ENCODE measurements at regions not wholly inside any gene's neighbourhood (a gene's known extent, or its start where the extent isn't known, plus 50 kb on each side); places are given as distances from the start of the nearest gene placed in this dataset.

- Mint-ChIP-seq H3K9me3 (ENCODE audit: unreplicated experiment) (no peaks in the 10 kb centered on the region), H3K36me3 (ENCODE audit: unreplicated experiment) (no peaks in the 10 kb centered on the region), H3K4me3 (ENCODE audit: unreplicated experiment) (no peak overlapping the region), H3K27me3 (ENCODE audit: unreplicated experiment) (peaks cover 2% of the 10 kb centered on the region), H3K4me1 (ENCODE audit: low read depth, unreplicated experiment) (no peaks in the 10 kb centered on the region), H3K27ac (ENCODE audit: unreplicated experiment) (no peak overlapping the region)
- DNase-seq: no peak
- TF ChIP-seq, protein P1, sequence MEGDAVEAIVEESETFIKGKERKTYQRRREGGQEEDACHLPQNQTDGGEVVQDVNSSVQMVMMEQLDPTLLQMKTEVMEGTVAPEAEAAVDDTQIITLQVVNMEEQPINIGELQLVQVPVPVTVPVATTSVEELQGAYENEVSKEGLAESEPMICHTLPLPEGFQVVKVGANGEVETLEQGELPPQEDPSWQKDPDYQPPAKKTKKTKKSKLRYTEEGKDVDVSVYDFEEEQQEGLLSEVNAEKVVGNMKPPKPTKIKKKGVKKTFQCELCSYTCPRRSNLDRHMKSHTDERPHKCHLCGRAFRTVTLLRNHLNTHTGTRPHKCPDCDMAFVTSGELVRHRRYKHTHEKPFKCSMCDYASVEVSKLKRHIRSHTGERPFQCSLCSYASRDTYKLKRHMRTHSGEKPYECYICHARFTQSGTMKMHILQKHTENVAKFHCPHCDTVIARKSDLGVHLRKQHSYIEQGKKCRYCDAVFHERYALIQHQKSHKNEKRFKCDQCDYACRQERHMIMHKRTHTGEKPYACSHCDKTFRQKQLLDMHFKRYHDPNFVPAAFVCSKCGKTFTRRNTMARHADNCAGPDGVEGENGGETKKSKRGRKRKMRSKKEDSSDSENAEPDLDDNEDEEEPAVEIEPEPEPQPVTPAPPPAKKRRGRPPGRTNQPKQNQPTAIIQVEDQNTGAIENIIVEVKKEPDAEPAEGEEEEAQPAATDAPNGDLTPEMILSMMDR (IDR thresholded peaks at IDR 0.05; ENCODE audit: partially characterized antibody, unreplicated experiment): no peak
Observed at GRCh38 chr10:8242295-8242872, 187.9 kb downstream of the GATA3 start.

- TF ChIP-seq, protein P1 (IDR thresholded peaks at IDR 0.05; ENCODE audit: partially characterized antibody, unreplicated experiment): no peak
- H3K4me1 Mint-ChIP-seq (ENCODE audit: low read depth, unreplicated experiment): no peaks in the 10 kb centered on the region
- H3K4me3 Mint-ChIP-seq (ENCODE audit: unreplicated experiment): no peak overlapping the region
- H3K9me3 Mint-ChIP-seq (ENCODE audit: unreplicated experiment): no peaks in the 10 kb centered on the region
- no peak for DNase-seq
- H3K27ac Mint-ChIP-seq (ENCODE audit: unreplicated experiment): no peak overlapping the region
- H3K27me3 Mint-ChIP-seq (ENCODE audit: unreplicated experiment): peaks cover 2% of the 10 kb centered on the region
- no peaks in the 10 kb centered on the region for H3K36me3 Mint-ChIP-seq (ENCODE audit: unreplicated experiment)
Observed at GRCh38 chr10:8245131-8245813, 190.8 kb downstream of the GATA3 start.

- Mint-ChIP-seq H3K27ac (ENCODE audit: unreplicated experiment) (no peak overlapping the region), H3K27me3 (ENCODE audit: unreplicated experiment) (peaks cover 2% of the 10 kb centered on the region), H3K36me3 (ENCODE audit: unreplicated experiment) (no peaks in the 10 kb centered on the region), H3K4me1 (ENCODE audit: low read depth, unreplicated experiment) (no peaks in the 10 kb centered on the region), H3K9me3 (ENCODE audit: unreplicated experiment) (no peaks in the 10 kb centered on the region), H3K4me3 (ENCODE audit: unreplicated experiment) (no peak overlapping the region)
- no peak for DNase-seq
- TF ChIP-seq, protein P1 (IDR thresholded peaks at IDR 0.05; ENCODE audit: partially characterized antibody, unreplicated experiment): no peak
Observed at GRCh38 chr10:8245814-8246142, 191.3 kb downstream of the GATA3 start.

GRCh38 chr10:8246548-8246947, 192.1 kb downstream of the GATA3 start:
- no peak for DNase-seq
- Mint-ChIP-seq H3K36me3 (ENCODE audit: unreplicated experiment) (no peaks in the 10 kb centered on the region), H3K27me3 (ENCODE audit: unreplicated experiment) (no peaks in the 10 kb centered on the region), H3K27ac (ENCODE audit: unreplicated experiment) (no peak overlapping the region), H3K4me1 (ENCODE audit: low read depth, unreplicated experiment) (no peaks in the 10 kb centered on the region), H3K9me3 (ENCODE audit: unreplicated experiment) (no peaks in the 10 kb centered on the region), H3K4me3 (ENCODE audit: unreplicated experiment) (no peak overlapping the region)
- TF ChIP-seq, protein P1 (IDR thresholded peaks at IDR 0.05; ENCODE audit: partially characterized antibody, unreplicated experiment): no peak

DNA sequence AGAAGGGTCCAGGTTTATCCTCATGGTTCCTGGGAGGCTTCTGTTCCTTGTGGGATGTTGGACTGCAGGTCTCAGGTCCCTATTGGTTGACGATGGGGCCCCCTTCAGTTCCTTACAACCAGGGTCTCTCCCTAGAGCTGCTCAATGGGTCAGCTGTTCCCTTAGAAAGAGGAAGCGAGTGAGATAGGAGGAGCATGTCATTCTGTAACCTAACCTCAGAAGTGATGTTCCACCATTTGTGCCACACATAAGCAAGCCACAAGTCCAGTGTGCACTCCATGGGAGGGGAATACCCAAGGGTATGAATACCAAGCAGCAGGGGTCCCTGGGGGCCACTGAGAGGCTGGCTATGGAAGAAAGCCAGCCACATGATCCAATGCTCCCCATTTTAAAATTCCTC, 192.7 kb downstream of the GATA3 start:
- TF ChIP-seq, protein P1 (IDR thresholded peaks at IDR 0.05; ENCODE audit: partially characterized antibody, unreplicated experiment): no peak
- no peaks in the 10 kb centered on the region for H3K4me1 Mint-ChIP-seq (ENCODE audit: low read depth, unreplicated experiment)
- no peak overlapping the region for H3K4me3 Mint-ChIP-seq (ENCODE audit: unreplicated experiment)
- H3K9me3 Mint-ChIP-seq (ENCODE audit: unreplicated experiment): no peaks in the 10 kb centered on the region
- H3K27ac Mint-ChIP-seq (ENCODE audit: unreplicated experiment): no peak overlapping the region
- DNase-seq: no peak
- H3K27me3 Mint-ChIP-seq (ENCODE audit: unreplicated experiment): no peaks in the 10 kb centered on the region
- H3K36me3 Mint-ChIP-seq (ENCODE audit: unreplicated experiment): no peaks in the 10 kb centered on the region
